Astrocyte (in vitro differentiated cells and primary cell): ENCODE measurements at regions not wholly inside any gene's neighbourhood (a gene's known extent, or its start where the extent isn't known, plus 50 kb on each side); places are given as distances from the start of the nearest gene placed in this dataset.

ENCODE experiments used
- DNase-seq: peaks from one replicate; pipeline ENCODE4 v3.0.0-alpha.2; 2010; ENCODE audit warnings: low read depth
- FAIRE-seq: peaks from 2 replicates; lab custom pipeline; 2011; peaks lifted over from hg19 to GRCh38; lab: Jason Lieb, UNC
- H2AFZ ChIP-seq: 2 replicates; pipeline ENCODE4 v1.6.0; 2012; ENCODE audit warnings: low read depth, low read length, inconsistent platforms
- H3K27ac ChIP-seq: 2 replicates; pipeline ENCODE4 v1.5.1; 2011; ENCODE audit warnings: low read depth, low read length, inconsistent platforms
- H3K27me3 ChIP-seq: 2 replicates; pipeline ENCODE4 v1.6.0; 2011; ENCODE audit warnings: low read length, inconsistent platforms; ENCODE audit not compliant: insufficient read depth
- H3K36me3 ChIP-seq: 2 replicates; pipeline ENCODE4 v1.5.1; 2011; ENCODE audit warnings: low read length, inconsistent platforms; ENCODE audit not compliant: insufficient read depth
- H3K4me1 ChIP-seq: 2 replicates; pipeline ENCODE4 v1.5.1; 2011; ENCODE audit warnings: low read length, inconsistent platforms; ENCODE audit not compliant: insufficient read depth
- H3K4me2 ChIP-seq: 2 replicates; pipeline ENCODE4 v1.6.0; 2012; ENCODE audit warnings: low read length, inconsistent platforms
- H3K4me3 ChIP-seq: 2 replicates; pipeline ENCODE4 v1.5.1; 2011; ENCODE audit warnings: low read depth, mild to moderate bottlenecking, low read length, inconsistent platforms; ENCODE audit not compliant: insufficient read depth
- H3K79me2 ChIP-seq: 2 replicates; pipeline ENCODE4 v1.6.0; 2012; ENCODE audit warnings: mild to moderate bottlenecking, low read length, inconsistent platforms; ENCODE audit not compliant: insufficient read depth
- H3K9ac ChIP-seq: 2 replicates; pipeline ENCODE4 v1.6.0; 2012; ENCODE audit warnings: mild to moderate bottlenecking, low read length, inconsistent platforms
- H3K9me3 ChIP-seq: 2 replicates; pipeline ENCODE4 v1.5.1; 2012; ENCODE audit warnings: low read depth, mild to moderate bottlenecking, low read length, inconsistent platforms; ENCODE audit not compliant: insufficient read depth
- H4K20me1 ChIP-seq: 2 replicates; pipeline ENCODE4 v1.6.0; 2012; ENCODE audit warnings: low read length, inconsistent platforms; ENCODE audit not compliant: insufficient read depth
- H3K27ac Mint-ChIP-seq: one replicate; pipeline ENCODE4 v1.8.0; 2021; ENCODE audit warnings: mild to moderate bottlenecking, mixed read lengths; ENCODE audit not compliant: unreplicated experiment
- H3K27me3 Mint-ChIP-seq: one replicate; pipeline ENCODE4 v1.8.0; 2021; ENCODE audit warnings: low read depth, mixed read lengths; ENCODE audit not compliant: unreplicated experiment
- H3K36me3 Mint-ChIP-seq: one replicate; pipeline ENCODE4 v1.8.0; 2021; ENCODE audit warnings: low read depth, mixed read lengths; ENCODE audit not compliant: unreplicated experiment
- H3K4me1 Mint-ChIP-seq: one replicate; pipeline ENCODE4 v1.8.0; 2021; ENCODE audit warnings: low read depth, mixed read lengths; ENCODE audit not compliant: unreplicated experiment
- H3K4me3 Mint-ChIP-seq: one replicate; pipeline ENCODE4 v1.8.0; 2021; ENCODE audit warnings: mild to moderate bottlenecking, moderate library complexity, mixed read lengths; ENCODE audit not compliant: unreplicated experiment
- H3K9me3 Mint-ChIP-seq: one replicate; pipeline ENCODE4 v1.8.0; 2021; ENCODE audit warnings: mild to moderate bottlenecking, mixed read lengths; ENCODE audit not compliant: unreplicated experiment
- EZH2 ChIP-seq: IDR thresholded peaks from 2 replicates; pipeline ENCODE4 v1.6.1; 2012; ENCODE audit warnings: mild to moderate bottlenecking, low read length, inconsistent platforms; ENCODE audit not compliant: insufficient read depth
- TF ChIP-seq, protein P1 (sequence below): IDR thresholded peaks from 2 replicates; pipeline ENCODE4 v1.5.1; 2011; ENCODE audit warnings: low read depth, mild to moderate bottlenecking, inconsistent platforms, low read length, moderate library complexity; ENCODE audit not compliant: insufficient read depth

DNA sequence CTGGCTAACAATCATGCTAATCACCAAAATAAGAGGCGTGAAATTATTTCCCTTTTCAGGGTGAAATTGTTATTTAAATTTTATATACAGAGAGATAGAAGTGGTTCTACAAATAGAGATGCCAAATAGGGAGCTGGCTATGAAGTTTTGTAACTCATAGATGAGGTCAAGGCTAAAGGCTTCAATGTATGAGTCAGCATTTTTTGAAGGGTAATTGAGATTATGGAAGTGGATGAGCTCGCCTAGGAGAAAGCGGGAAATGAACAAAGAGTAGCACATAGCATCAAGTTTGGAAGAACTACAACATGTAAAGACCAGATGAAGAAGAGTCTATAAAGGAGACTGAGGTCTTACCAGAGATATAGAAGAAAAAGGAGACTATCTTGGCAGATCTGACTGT lies 838.1 kb downstream of the DNAJB9 start:
- H3K4me1 Mint-ChIP-seq: no peaks in the 10 kb centered on the region
- no peak for TF ChIP-seq EZH2
- TF ChIP-seq, protein P1, sequence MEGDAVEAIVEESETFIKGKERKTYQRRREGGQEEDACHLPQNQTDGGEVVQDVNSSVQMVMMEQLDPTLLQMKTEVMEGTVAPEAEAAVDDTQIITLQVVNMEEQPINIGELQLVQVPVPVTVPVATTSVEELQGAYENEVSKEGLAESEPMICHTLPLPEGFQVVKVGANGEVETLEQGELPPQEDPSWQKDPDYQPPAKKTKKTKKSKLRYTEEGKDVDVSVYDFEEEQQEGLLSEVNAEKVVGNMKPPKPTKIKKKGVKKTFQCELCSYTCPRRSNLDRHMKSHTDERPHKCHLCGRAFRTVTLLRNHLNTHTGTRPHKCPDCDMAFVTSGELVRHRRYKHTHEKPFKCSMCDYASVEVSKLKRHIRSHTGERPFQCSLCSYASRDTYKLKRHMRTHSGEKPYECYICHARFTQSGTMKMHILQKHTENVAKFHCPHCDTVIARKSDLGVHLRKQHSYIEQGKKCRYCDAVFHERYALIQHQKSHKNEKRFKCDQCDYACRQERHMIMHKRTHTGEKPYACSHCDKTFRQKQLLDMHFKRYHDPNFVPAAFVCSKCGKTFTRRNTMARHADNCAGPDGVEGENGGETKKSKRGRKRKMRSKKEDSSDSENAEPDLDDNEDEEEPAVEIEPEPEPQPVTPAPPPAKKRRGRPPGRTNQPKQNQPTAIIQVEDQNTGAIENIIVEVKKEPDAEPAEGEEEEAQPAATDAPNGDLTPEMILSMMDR: no peak
- Histone ChIP-seq H3K27me3 (no peaks in the 10 kb centered on the region), H3K9ac (no peak overlapping the region), H4K20me1 (no peaks in the 10 kb centered on the region), H3K4me3 (no peak overlapping the region), H3K4me2 (no peak overlapping the region), H2AFZ (no peak overlapping the region), H3K79me2 (no peaks in the 10 kb centered on the region), H3K27ac (no peak overlapping the region), H3K4me1 (no peaks in the 10 kb centered on the region), H3K36me3 (no peaks in the 10 kb centered on the region), H3K9me3 (no peaks in the 10 kb centered on the region)
- no peak overlapping the region for H3K4me3 Mint-ChIP-seq
- DNase-seq (no peak), FAIRE-seq (no peak)
- no peaks in the 10 kb centered on the region for H3K9me3 Mint-ChIP-seq
- no peak overlapping the region for H3K27ac Mint-ChIP-seq
- H3K27me3 Mint-ChIP-seq: no peaks in the 10 kb centered on the region
- no peaks in the 10 kb centered on the region for H3K36me3 Mint-ChIP-seq

DNA sequence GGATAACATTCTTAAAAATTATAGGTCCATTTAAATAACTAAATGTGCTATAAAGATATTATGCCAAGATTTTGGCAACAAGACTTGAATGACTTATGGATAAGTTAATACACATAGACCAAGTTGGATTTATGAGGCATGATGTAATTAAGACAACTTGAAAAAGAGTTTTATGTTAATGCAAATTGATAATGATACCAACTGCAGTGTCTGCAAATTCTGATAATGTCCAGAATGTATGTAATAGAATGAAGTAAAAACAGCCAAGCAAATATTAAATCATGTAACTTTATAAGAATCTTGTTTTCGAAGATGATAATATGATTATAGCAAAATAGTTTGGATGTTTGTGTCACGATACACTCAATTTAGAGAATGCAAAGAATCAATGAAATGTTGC lies 868.3 kb downstream of the DNAJB9 start:
- no peak overlapping the region for H3K4me3 Mint-ChIP-seq
- Histone ChIP-seq H3K27me3 (no peaks in the 10 kb centered on the region), H3K4me3 (no peak overlapping the region), H4K20me1 (no peaks in the 10 kb centered on the region), H2AFZ (no peak overlapping the region), H3K9ac (no peak overlapping the region), H3K36me3 (no peaks in the 10 kb centered on the region), H3K4me1 (no peaks in the 10 kb centered on the region), H3K27ac (no peak overlapping the region), H3K79me2 (no peaks in the 10 kb centered on the region), H3K4me2 (no peak overlapping the region), H3K9me3 (no peaks in the 10 kb centered on the region)
- H3K9me3 Mint-ChIP-seq: no peaks in the 10 kb centered on the region
- no peaks in the 10 kb centered on the region for H3K36me3 Mint-ChIP-seq
- no peak for TF ChIP-seq EZH2
- TF ChIP-seq, protein P1: no peak
- FAIRE-seq (no peak), DNase-seq (no peak)
- H3K27me3 Mint-ChIP-seq: no peaks in the 10 kb centered on the region
- peaks cover 1% of the 10 kb centered on the region for H3K4me1 Mint-ChIP-seq
- no peak overlapping the region for H3K27ac Mint-ChIP-seq

DNA sequence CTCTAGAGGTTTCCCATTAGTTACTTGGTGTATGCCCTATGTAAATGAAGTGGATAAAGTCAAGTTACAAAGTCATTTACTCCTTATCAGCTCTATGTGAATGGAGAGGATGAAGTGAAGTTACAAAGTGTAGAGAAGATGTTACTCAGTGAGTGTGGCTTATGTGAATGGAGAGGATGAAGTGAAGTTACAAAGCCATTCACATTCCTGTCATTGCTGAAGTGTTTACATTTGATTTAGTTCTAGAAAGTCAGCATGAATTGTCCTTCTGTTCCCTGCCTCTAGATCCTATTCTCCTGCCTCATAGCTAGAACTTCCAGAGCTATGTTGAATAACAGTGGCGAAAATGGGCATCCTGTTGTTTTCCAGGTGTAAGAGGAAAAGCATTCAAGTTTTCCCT lies 880.1 kb downstream of the DNAJB9 start:
- no peaks in the 10 kb centered on the region for H3K36me3 Mint-ChIP-seq
- no peak overlapping the region for H3K27ac ChIP-seq

More for the DNA sequence above, 880.1 kb downstream of the DNAJB9 start:
- no peak for DNase-seq
- Histone ChIP-seq H3K4me1 (no peaks in the 10 kb centered on the region), H3K4me2 (no peak overlapping the region), H3K27me3 (no peaks in the 10 kb centered on the region), H4K20me1 (no peaks in the 10 kb centered on the region), H3K9ac (no peak overlapping the region), H3K9me3 (no peaks in the 10 kb centered on the region), H3K36me3 (no peaks in the 10 kb centered on the region), H2AFZ (no peak overlapping the region), H3K79me2 (no peaks in the 10 kb centered on the region), H3K4me3 (no peak overlapping the region)
- peaks cover 2% of the 10 kb centered on the region for H3K4me1 Mint-ChIP-seq
- FAIRE-seq: no peak
- no peak overlapping the region for H3K4me3 Mint-ChIP-seq
- H3K27ac Mint-ChIP-seq: no peak overlapping the region
- no peaks in the 10 kb centered on the region for H3K27me3 Mint-ChIP-seq
- H3K9me3 Mint-ChIP-seq: peaks cover 5% of the 10 kb centered on the region
- no peak for TF ChIP-seq EZH2
- TF ChIP-seq, protein P1: no peak
